ENCODE measurements at regions not wholly inside any gene's neighbourhood (a gene's known extent, or its start where the extent isn't known, plus 50 kb on each side); places are given as distances from the start of the nearest gene placed in this dataset.
"Not testable (repeated sequence)": the region's sequence is repeated elsewhere in the genome, so short reads cannot be mapped to it uniquely, and the experiment has no call there.

DNA sequence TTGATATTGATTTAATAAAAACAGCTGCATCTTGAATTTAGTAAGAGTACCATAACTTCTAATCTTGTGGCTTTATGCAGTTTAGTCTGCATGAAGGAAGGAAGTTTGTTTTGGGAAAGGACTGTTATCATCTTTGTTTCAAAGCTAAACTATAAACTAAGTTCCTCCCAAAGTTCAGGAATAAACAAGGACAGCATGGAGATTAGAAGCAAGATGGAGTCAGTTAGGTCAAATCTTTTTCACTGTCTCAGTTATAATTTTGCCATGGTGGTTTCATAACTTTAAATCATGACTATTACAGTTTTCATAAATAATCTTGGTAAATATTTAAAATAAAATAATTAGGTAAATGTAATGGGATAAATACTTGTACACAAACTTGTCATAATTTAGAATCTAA lies 189.9 kb upstream of the ETV3 start:
- peaks cover 31% of the 10 kb centered on the region for H3K4me1 ChIP-seq (ENCODE audit: control insufficient read depth, insufficient read depth, low read length)
- not testable (repeated sequence) for H3K4me3 ChIP-seq (ENCODE audit: low read depth, low read length); H3K36me3 ChIP-seq (ENCODE audit: control insufficient read depth, insufficient read depth, low read length); H3K9ac ChIP-seq (ENCODE audit: low read depth, low read length); H3K27ac ChIP-seq (ENCODE audit: low read depth, low read length); H3K27me3 ChIP-seq (ENCODE audit: control insufficient read depth, insufficient read depth, low read length); H3K9me3 ChIP-seq (ENCODE audit: control insufficient read depth, insufficient read depth, low read length)

DNA sequence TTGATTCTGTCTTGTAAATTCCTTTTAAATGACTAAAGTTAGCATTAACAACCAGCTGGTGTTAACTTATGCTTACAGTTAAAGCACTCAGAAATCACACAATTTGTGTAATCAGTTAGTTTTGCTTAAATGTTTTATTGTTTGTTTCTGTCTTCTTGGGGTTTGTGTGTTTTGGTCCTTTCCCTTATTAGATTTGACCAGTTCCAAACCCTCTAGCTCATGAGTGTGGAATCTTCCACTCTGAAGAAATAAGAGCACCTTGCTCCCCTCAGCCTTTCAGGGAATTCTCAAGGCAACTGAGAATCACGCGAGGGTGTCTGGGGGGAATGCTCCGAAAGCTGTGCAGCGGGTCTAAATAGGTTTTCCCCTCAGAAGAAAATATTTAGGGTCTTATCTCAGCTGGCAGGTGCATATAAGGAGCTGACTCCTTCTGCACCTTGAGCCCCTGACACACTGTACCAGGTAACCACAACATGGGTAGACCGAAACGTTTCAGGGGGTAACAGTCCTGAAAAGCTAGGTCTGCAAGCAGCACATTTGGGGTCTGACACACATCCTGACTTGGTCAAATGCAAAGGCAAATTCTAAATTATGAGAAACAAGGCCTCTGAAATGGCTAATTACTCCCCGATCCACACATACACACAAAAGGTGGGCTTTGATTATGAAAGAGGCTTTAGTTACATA lies 188.1 kb upstream of the ETV3 start:
- Histone ChIP-seq H3K27ac (ENCODE audit: low read depth, low read length) (peak overlapping the region; percentile 37), H3K9me3 (ENCODE audit: control insufficient read depth, insufficient read depth, low read length) (peaks cover 6% of the 10 kb centered on the region), H3K27me3 (ENCODE audit: control insufficient read depth, insufficient read depth, low read length) (no peaks in the 10 kb centered on the region), H3K4me1 (ENCODE audit: control insufficient read depth, insufficient read depth, low read length) (peaks cover 31% of the 10 kb centered on the region), H3K36me3 (ENCODE audit: control insufficient read depth, insufficient read depth, low read length) (no peaks in the 10 kb centered on the region), H3K9ac (ENCODE audit: low read depth, low read length) (no peak overlapping the region), H3K4me3 (ENCODE audit: low read depth, low read length) (peak overlapping the region; percentile 22; the same call in 1 of the 2 replicates)

DNA sequence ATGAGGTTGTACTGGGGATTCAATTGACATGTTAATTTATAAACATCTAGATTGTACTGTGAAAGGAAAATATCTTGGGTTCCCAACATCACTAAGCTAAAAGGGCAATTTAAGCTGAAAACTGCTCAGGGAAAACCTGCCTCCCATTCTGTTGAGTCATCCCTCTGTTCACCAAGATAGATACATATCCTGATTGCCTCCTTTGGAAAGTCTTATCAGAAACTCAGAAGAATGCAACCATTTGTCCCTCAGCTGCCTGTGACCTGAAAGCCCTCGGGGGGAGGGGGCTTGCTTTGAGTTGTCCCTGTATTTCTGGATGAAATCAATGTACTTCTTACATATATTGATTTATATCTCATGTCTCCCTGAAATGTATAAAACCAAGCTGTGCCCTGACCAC lies 187.0 kb upstream of the ETV3 start:
- no peak overlapping the region for H3K9ac ChIP-seq (ENCODE audit: low read depth, low read length)
- peaks cover 6% of the 10 kb centered on the region for H3K9me3 ChIP-seq (ENCODE audit: control insufficient read depth, insufficient read depth, low read length)
- no peak overlapping the region for H3K27ac ChIP-seq (ENCODE audit: low read depth, low read length)
- no peaks in the 10 kb centered on the region for H3K36me3 ChIP-seq (ENCODE audit: control insufficient read depth, insufficient read depth, low read length)
- H3K27me3 ChIP-seq (ENCODE audit: control insufficient read depth, insufficient read depth, low read length): no peaks in the 10 kb centered on the region
- no peak overlapping the region for H3K4me3 ChIP-seq (ENCODE audit: low read depth, low read length)
- H3K4me1 ChIP-seq (ENCODE audit: control insufficient read depth, insufficient read depth, low read length): peaks cover 31% of the 10 kb centered on the region

DNA sequence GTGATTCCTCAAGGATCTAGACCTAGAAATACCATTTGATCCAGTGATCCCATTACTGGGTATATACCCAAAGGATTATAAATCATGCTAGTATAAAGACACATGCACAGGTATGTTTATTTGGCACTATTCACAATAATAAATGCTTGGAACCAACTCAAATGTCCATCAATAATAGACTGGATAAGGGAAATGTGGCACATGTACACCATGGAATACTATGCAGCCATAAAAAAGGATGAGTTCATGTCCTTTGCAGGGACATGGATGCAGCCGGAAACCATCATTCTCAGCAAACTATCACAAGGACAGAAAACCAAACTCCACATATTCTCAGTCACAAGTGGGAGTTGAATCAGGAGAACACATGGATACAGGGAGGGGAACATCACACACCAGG lies 183.8 kb upstream of the ETV3 start:
- not testable (repeated sequence) for H3K9ac ChIP-seq (ENCODE audit: low read depth, low read length); H3K4me3 ChIP-seq (ENCODE audit: low read depth, low read length); H3K9me3 ChIP-seq (ENCODE audit: control insufficient read depth, insufficient read depth, low read length); H3K27ac ChIP-seq (ENCODE audit: low read depth, low read length); H3K27me3 ChIP-seq (ENCODE audit: control insufficient read depth, insufficient read depth, low read length); H3K36me3 ChIP-seq (ENCODE audit: control insufficient read depth, insufficient read depth, low read length)
- H3K4me1 ChIP-seq (ENCODE audit: control insufficient read depth, insufficient read depth, low read length): peaks cover 24% of the 10 kb centered on the region

DNA sequence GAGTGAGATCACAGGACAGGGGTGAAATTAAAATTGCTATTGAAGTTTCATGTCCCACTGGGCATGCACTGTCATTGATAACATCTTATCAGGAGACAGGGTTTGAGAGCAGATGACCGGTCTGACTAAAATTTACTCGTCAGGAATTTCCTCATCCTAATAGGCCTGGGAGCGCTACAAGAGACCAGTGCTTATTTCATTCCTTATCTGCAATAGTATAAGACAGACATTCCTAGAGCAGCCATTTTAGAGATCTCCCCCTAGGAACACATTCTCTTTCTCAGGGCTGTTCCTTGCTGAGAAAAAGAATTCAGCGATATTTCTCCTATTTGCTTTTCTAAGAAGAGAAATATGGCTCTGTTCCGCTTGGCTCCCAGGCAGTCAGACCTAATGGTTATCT lies 181.4 kb upstream of the ETV3 start:
- Histone ChIP-seq H3K4me1 (ENCODE audit: control insufficient read depth, insufficient read depth, low read length) (no peaks in the 10 kb centered on the region; the same call in 1 of the 2 replicates), H3K27ac (ENCODE audit: low read depth, low read length) (no peak overlapping the region), H3K4me3 (ENCODE audit: low read depth, low read length) (no peak overlapping the region), H3K9me3 (ENCODE audit: control insufficient read depth, insufficient read depth, low read length) (no peaks in the 10 kb centered on the region; the same call in 1 of the 2 replicates), H3K36me3 (ENCODE audit: control insufficient read depth, insufficient read depth, low read length) (no peaks in the 10 kb centered on the region), H3K27me3 (ENCODE audit: control insufficient read depth, insufficient read depth, low read length) (no peaks in the 10 kb centered on the region), H3K9ac (ENCODE audit: low read depth, low read length) (no peak overlapping the region)

DNA sequence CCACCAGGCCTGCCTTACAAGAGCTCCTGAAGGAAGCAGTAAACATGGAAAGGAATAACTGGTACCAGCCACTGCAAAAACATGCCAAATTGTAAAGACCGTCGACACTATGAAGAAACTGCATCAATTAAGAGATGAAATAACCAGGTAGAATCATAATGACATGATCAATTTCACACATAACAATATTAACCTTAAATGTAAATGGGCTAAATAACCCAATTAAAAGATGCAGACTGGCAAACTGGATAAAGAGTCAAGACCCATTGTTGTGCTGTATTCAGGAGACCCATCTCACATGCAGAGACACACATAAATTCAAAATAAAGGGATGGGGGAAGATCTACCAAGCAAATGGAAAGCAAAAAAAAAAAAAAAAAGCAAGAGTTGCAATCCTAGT lies 179.0 kb upstream of the ETV3 start:
- H3K36me3 ChIP-seq (ENCODE audit: control insufficient read depth, insufficient read depth, low read length); H3K27ac ChIP-seq (ENCODE audit: low read depth, low read length); H3K4me1 ChIP-seq (ENCODE audit: control insufficient read depth, insufficient read depth, low read length); H3K9ac ChIP-seq (ENCODE audit: low read depth, low read length); H3K27me3 ChIP-seq (ENCODE audit: control insufficient read depth, insufficient read depth, low read length); H3K9me3 ChIP-seq (ENCODE audit: control insufficient read depth, insufficient read depth, low read length); H3K4me3 ChIP-seq (ENCODE audit: low read depth, low read length): not testable (repeated sequence)

DNA sequence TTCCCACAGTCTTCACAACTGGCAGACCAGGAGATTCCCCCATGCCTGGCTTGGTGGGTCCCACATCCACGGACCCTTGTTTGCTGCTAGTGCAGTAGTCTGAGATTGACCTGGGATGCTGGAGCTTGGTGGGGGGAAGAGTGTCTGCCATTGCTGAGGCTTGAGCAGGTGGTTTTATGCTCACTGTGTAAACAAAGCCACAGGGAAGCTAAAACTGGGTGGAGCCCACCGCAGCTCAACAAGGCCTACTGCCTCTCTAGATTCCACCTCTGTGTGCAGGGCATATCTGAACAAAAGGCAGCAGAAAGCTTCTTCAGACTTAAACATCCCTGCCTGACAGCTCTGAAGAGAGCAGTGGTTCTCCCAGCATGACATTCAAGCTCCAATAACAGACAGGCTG lies 177.3 kb upstream of the ETV3 start:
- H3K27ac ChIP-seq (ENCODE audit: low read depth, low read length): no peak overlapping the region
- no peak overlapping the region for H3K9ac ChIP-seq (ENCODE audit: low read depth, low read length)
- H3K27me3 ChIP-seq (ENCODE audit: control insufficient read depth, insufficient read depth, low read length): no peaks in the 10 kb centered on the region

DNA sequence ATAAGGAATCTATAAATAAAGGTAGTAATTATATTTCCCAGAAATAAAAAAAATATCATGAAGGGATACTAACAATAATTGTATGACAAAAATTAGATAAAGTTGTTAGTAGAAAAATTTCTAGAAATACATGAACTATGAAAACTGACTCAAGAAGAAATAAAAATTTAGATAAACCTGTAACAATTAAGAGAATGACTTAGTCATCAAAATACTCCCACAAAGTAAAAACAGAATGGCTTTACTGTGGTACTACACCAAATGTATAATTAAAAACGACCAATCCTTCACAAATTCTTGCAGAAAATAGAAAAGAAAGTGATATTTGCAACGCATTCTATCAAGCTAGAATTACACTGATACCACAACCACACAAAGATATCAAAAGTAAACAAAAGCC lies 176.2 kb upstream of the ETV3 start:
- H3K9ac ChIP-seq (ENCODE audit: low read depth, low read length): no peak overlapping the region
- no peaks in the 10 kb centered on the region for H3K36me3 ChIP-seq (ENCODE audit: control insufficient read depth, insufficient read depth, low read length)
- no peaks in the 10 kb centered on the region for H3K27me3 ChIP-seq (ENCODE audit: control insufficient read depth, insufficient read depth, low read length)
- no peak overlapping the region for H3K4me3 ChIP-seq (ENCODE audit: low read depth, low read length)
- peaks cover 17% of the 10 kb centered on the region for H3K4me1 ChIP-seq (ENCODE audit: control insufficient read depth, insufficient read depth, low read length)
- no peak overlapping the region for H3K27ac ChIP-seq (ENCODE audit: low read depth, low read length)
- H3K9me3 ChIP-seq (ENCODE audit: control insufficient read depth, insufficient read depth, low read length): no peaks in the 10 kb centered on the region; the same call in 1 of the 2 replicates

More for the DNA sequence above, 177.3 kb upstream of the ETV3 start:
- no peaks in the 10 kb centered on the region; the same call in 1 of the 2 replicates for H3K9me3 ChIP-seq (ENCODE audit: control insufficient read depth, insufficient read depth, low read length)
- no peaks in the 10 kb centered on the region for H3K36me3 ChIP-seq (ENCODE audit: control insufficient read depth, insufficient read depth, low read length)
- no peak overlapping the region for H3K4me3 ChIP-seq (ENCODE audit: low read depth, low read length)
- peaks cover 13% of the 10 kb centered on the region for H3K4me1 ChIP-seq (ENCODE audit: control insufficient read depth, insufficient read depth, low read length)

DNA sequence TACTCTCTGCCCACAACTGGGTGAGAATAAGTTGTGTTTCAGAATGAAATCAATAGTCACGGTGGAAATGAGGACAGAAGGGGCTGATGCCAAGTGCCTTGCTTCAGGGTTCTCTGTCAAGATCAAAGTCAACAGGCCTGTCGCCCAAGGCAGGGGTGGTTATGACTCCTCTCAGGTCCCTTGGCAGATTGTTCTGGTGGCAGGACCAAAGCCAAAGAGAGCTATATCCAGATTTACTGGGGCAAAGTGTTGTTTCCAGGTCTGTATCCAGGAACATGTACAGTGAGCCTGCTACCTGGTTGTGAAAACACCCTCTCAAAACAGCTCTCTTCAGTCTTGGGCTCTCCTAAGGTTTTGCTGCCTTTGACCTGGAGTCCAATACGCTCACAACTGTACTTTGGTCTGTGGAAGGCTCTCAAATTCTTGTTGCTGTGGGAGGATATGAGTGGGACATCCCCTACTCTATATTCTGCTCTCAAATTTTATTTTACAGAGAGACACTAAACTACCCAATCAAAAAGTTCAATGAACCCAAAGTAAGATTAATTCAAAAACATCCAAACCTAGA lies 175.1 kb upstream of the ETV3 start:
- no peaks in the 10 kb centered on the region for H3K9me3 ChIP-seq (ENCODE audit: control insufficient read depth, insufficient read depth, low read length)
- no peaks in the 10 kb centered on the region for H3K36me3 ChIP-seq (ENCODE audit: control insufficient read depth, insufficient read depth, low read length)
- H3K9ac ChIP-seq (ENCODE audit: low read depth, low read length): no peak overlapping the region
- H3K4me3 ChIP-seq (ENCODE audit: low read depth, low read length): no peak overlapping the region
- no peak overlapping the region for H3K27ac ChIP-seq (ENCODE audit: low read depth, low read length)
- H3K27me3 ChIP-seq (ENCODE audit: control insufficient read depth, insufficient read depth, low read length): no peaks in the 10 kb centered on the region
- H3K4me1 ChIP-seq (ENCODE audit: control insufficient read depth, insufficient read depth, low read length): peaks cover 17% of the 10 kb centered on the region

DNA sequence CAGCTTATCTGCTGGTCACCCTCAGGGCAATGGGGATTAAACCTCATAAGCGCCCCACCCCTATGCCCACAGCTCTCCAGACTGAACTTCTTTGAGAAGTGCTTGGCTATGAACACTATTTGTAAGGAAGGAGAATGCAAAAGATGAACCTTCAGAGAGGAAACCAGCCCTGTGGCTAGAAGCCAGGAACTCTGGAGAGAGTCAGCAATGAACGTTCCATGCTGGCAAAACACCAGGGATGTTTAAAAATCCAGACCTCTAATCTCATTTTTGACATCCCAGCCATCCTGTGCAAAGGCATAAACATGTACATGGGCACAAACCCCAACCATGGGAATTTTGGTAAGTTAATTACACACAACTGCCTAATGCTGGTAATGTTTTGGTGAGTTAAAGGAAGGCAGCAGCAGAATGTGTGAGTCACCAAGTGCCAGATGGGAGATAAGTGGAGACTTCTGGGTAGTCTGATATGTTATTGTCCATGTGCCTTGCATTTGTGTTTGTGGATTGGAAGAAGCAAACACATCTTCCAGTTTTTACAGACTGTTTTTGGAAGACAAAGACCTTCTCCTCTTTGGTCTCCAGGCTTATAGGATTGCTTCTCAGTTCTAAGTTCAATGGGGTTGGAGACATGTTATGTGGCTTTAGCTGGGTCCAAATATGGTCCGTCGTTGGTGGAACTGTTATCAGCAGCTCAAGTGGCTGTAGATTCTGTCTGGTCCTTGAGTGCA lies 174.1 kb upstream of the ETV3 start:
- no peak overlapping the region for H3K27ac ChIP-seq (ENCODE audit: low read depth, low read length)
- H3K4me3 ChIP-seq (ENCODE audit: low read depth, low read length): no peak overlapping the region
- no peaks in the 10 kb centered on the region for H3K36me3 ChIP-seq (ENCODE audit: control insufficient read depth, insufficient read depth, low read length)
- H3K9me3 ChIP-seq (ENCODE audit: control insufficient read depth, insufficient read depth, low read length): no peaks in the 10 kb centered on the region
- H3K4me1 ChIP-seq (ENCODE audit: control insufficient read depth, insufficient read depth, low read length): peaks cover 17% of the 10 kb centered on the region
- no peaks in the 10 kb centered on the region for H3K27me3 ChIP-seq (ENCODE audit: control insufficient read depth, insufficient read depth, low read length)
- no peak overlapping the region for H3K9ac ChIP-seq (ENCODE audit: low read depth, low read length)

DNA sequence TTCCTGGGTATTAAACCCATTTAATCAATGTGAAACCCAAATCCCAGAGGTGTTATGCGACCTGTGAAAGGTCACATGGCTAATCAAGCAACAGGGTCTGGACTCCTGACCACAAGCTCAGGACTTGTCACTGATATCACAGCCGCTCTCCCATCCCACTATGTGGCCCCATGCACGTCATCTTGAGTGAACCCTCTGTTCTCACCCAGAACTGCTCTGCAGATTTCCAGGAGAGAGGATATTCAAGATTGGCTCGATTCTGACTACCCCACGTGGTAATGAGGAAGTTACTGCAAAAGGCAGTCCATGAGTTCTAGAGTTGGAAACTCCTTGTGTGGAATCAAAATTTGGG lies 173.5 kb upstream of the ETV3 start:
- Histone ChIP-seq H3K4me1 (ENCODE audit: control insufficient read depth, insufficient read depth, low read length) (peaks cover 17% of the 10 kb centered on the region), H3K9ac (ENCODE audit: low read depth, low read length) (no peak overlapping the region)

More for the DNA sequence above, 173.5 kb upstream of the ETV3 start:
- H3K36me3 ChIP-seq (ENCODE audit: control insufficient read depth, insufficient read depth, low read length): no peaks in the 10 kb centered on the region
- no peaks in the 10 kb centered on the region for H3K27me3 ChIP-seq (ENCODE audit: control insufficient read depth, insufficient read depth, low read length)
- H3K27ac ChIP-seq (ENCODE audit: low read depth, low read length): no peak overlapping the region
- H3K9me3 ChIP-seq (ENCODE audit: control insufficient read depth, insufficient read depth, low read length): no peaks in the 10 kb centered on the region
- H3K4me3 ChIP-seq (ENCODE audit: low read depth, low read length): no peak overlapping the region
